MM.1S (cell line): ENCODE measurements at regions not wholly inside any gene's neighbourhood (a gene's known extent, or its start where the extent isn't known, plus 50 kb on each side); places are given as distances from the start of the nearest gene placed in this dataset.

ENCODE experiments used
- DNase-seq: peaks from one replicate; pipeline ENCODE4 v3.0.0-alpha.2; 2015
- H2AFZ ChIP-seq: fragments of 300-600 bp; sonication (generic); 2 replicates; pipeline ENCODE4 v1.6.0; 2016; ENCODE audit warnings: antibody characterized with exemption, low read length
- H3F3A ChIP-seq: fragments of 300-600 bp; sonication (generic); 2 replicates; pipeline ENCODE4 v1.6.1; 2016; ENCODE audit warnings: mild to moderate bottlenecking, antibody characterized with exemption, low read length, moderate library complexity, mixed read lengths; ENCODE audit not compliant: insufficient read depth
- H3K27ac ChIP-seq: fragments of 300-600 bp; sonication (generic); 2 replicates; pipeline ENCODE4 v1.5.1; 2016; ENCODE audit warnings: mild to moderate bottlenecking, low read length
- H3K27me3 ChIP-seq: fragments of 300-600 bp; sonication (generic); replicated peaks from 2 replicates; pipeline ENCODE4 v1.6.0; 2016; ENCODE audit warnings: low read length; ENCODE audit not compliant: insufficient read depth
- H3K36me3 ChIP-seq: fragments of 300-600 bp; sonication (generic); replicated peaks from 2 replicates; pipeline ENCODE4 v1.6.1; 2016; ENCODE audit warnings: mild to moderate bottlenecking, low read length, mixed read lengths; ENCODE audit not compliant: insufficient read depth
- H3K4me1 ChIP-seq: fragments of 300-600 bp; sonication (generic); 2 replicates; pipeline ENCODE4 v1.6.1; 2016; ENCODE audit warnings: low read length, mixed read lengths
- H3K4me2 ChIP-seq: fragments of 300-600 bp; sonication (generic); 2 replicates; pipeline ENCODE4 v1.6.0; 2016; ENCODE audit warnings: low read depth, low read length
- H3K4me3 ChIP-seq: fragments of 300-600 bp; sonication (generic); 2 replicates; pipeline ENCODE4 v1.5.1; 2016; ENCODE audit warnings: low read length, mixed read lengths
- H3K79me2 ChIP-seq: fragments of 300-600 bp; sonication (generic); 2 replicates; pipeline ENCODE4 v1.6.1; 2016; ENCODE audit warnings: mixed run types, low read length, mixed read lengths
- H3K9ac ChIP-seq: fragments of 300-600 bp; sonication (generic); 2 replicates; pipeline ENCODE4 v1.6.1; 2016; ENCODE audit warnings: low read length, mixed read lengths
- H3K9me2 ChIP-seq: fragments of 300-600 bp; sonication (generic); replicated peaks from 2 replicates; pipeline ENCODE4 v1.6.1; 2016; ENCODE audit warnings: mild to moderate bottlenecking, low read length, mixed read lengths; ENCODE audit not compliant: insufficient read depth
- H3K9me3 ChIP-seq: fragments of 300-600 bp; sonication (generic); replicated peaks from 2 replicates; pipeline ENCODE4 v1.6.1; 2016; ENCODE audit warnings: mild to moderate bottlenecking, low read length, mixed read lengths; ENCODE audit not compliant: insufficient read depth
- H4K20me1 ChIP-seq: fragments of 300-600 bp; sonication (generic); 2 replicates; pipeline ENCODE4 v1.6.1; 2016; ENCODE audit warnings: mild to moderate bottlenecking, low read length, moderate library complexity, mixed read lengths; ENCODE audit not compliant: insufficient read depth
- CTCF ChIP-seq: fragments of 300-600 bp; sonication (generic); IDR thresholded peaks from 2 replicates; pipeline ENCODE4 v1.5.1; 2016; ENCODE audit warnings: antibody characterized with exemption, low read length, mixed read lengths
- EZH2 ChIP-seq: fragments of 300-600 bp; sonication (generic); optimal IDR thresholded peaks from 2 replicates; pipeline ENCODE3; 2017; ENCODE audit warnings: low read depth, mild to moderate bottlenecking, antibody characterized with exemption, low read length, mixed read lengths
- EZH2phosphoT487 ChIP-seq: fragments of 300-600 bp; sonication (generic); IDR thresholded peaks from 2 replicates; pipeline ENCODE4 v1.6.1; 2018; ENCODE audit warnings: antibody characterized with exemption, low read length

GRCh38 chr7:14092331-14092730 is 102.9 kb upstream of the ETV1 start:
- H2AFZ ChIP-seq, result no peak overlapping the region
- TF ChIP-seq EZH2, result no peak
- no peak for TF ChIP-seq EZH2phosphoT487
- no peak for TF ChIP-seq CTCF
- no peaks in the 10 kb centered on the region for H3K4me1 ChIP-seq
- H3K79me2 ChIP-seq, result no peaks in the 10 kb centered on the region
- H3K4me3 ChIP-seq, result no peak overlapping the region
- no peaks in the 10 kb centered on the region for H3K9me3 ChIP-seq
- H3K27me3 ChIP-seq, result no peaks in the 10 kb centered on the region
- no peak overlapping the region for H3K27ac ChIP-seq
- H3K4me2 ChIP-seq, result no peak overlapping the region
- H3K9ac ChIP-seq, result no peak overlapping the region
- no peaks in the 10 kb centered on the region for H4K20me1 ChIP-seq
- no peaks in the 10 kb centered on the region for H3K9me2 ChIP-seq
- no peaks in the 10 kb centered on the region for H3K36me3 ChIP-seq
- H3F3A ChIP-seq, result no peaks in the 10 kb centered on the region
- no peak for DNase-seq

GRCh38 chr7:14085901-14086300 is 96.4 kb upstream of the ETV1 start:
- no peak overlapping the region for H2AFZ ChIP-seq
- H3K27me3 ChIP-seq, result no peaks in the 10 kb centered on the region
- no peaks in the 10 kb centered on the region for H4K20me1 ChIP-seq
- H3K4me3 ChIP-seq, result no peak overlapping the region
- no peak overlapping the region for H3K27ac ChIP-seq
- no peaks in the 10 kb centered on the region for H3K9me2 ChIP-seq
- no peaks in the 10 kb centered on the region for H3K9me3 ChIP-seq
- no peak overlapping the region for H3K4me2 ChIP-seq
- H3K79me2 ChIP-seq, result no peaks in the 10 kb centered on the region
- no peak overlapping the region for H3K9ac ChIP-seq
- no peaks in the 10 kb centered on the region for H3F3A ChIP-seq
- H3K4me1 ChIP-seq, result no peaks in the 10 kb centered on the region
- no peak for DNase-seq
- TF ChIP-seq EZH2phosphoT487, result no peak
- no peak for TF ChIP-seq CTCF
- TF ChIP-seq EZH2, result no peak
- no peaks in the 10 kb centered on the region for H3K36me3 ChIP-seq

- DNase-seq, result no peak
- Histone ChIP-seq H3K79me2 (no peaks in the 10 kb centered on the region), H3F3A (no peaks in the 10 kb centered on the region), H3K9me2 (no peaks in the 10 kb centered on the region), H4K20me1 (no peaks in the 10 kb centered on the region), H3K4me3 (no peak overlapping the region), H3K9me3 (no peaks in the 10 kb centered on the region), H3K36me3 (no peaks in the 10 kb centered on the region), H3K4me2 (no peak overlapping the region), H3K9ac (no peak overlapping the region), H3K4me1 (no peaks in the 10 kb centered on the region), H3K27ac (no peak overlapping the region), H2AFZ (no peak overlapping the region), H3K27me3 (no peaks in the 10 kb centered on the region)
- TF ChIP-seq EZH2 (no peak), EZH2phosphoT487 (no peak), CTCF (no peak)
Measured at GRCh38 chr7:14083761-14084160, 94.3 kb upstream of the ETV1 start.
